ENCODE measurements at regions not wholly inside any gene's neighbourhood (a gene's known extent, or its start where the extent isn't known, plus 50 kb on each side); places are given as distances from the start of the nearest gene placed in this dataset.

GRCh38 chr1:229970714-229971113, 96.3 kb upstream of the GALNT2 start:
- Histone ChIP-seq H3K27ac (ENCODE audit: low read length) (no peak overlapping the region), H3K36me3 (ENCODE audit: control insufficient read depth, insufficient read depth, low read length) (no peaks in the 10 kb centered on the region), H3K4me1 (ENCODE audit: control insufficient read depth, insufficient read depth, low read length) (no peaks in the 10 kb centered on the region), H3K4me3 (ENCODE audit: low read length) (no peak overlapping the region), H3K9me3 (ENCODE audit: control insufficient read depth, insufficient read depth, low read length) (no peaks in the 10 kb centered on the region), H3K27me3 (ENCODE audit: control insufficient read depth, insufficient read depth, low read length) (no peaks in the 10 kb centered on the region)
- Mint-ChIP-seq H3K27ac (no peak overlapping the region), H3K27me3 (ENCODE audit: low read depth in 2 of 2) (peaks cover 21 to 35% of the 10 kb centered on the region in 2 donors), H3K9me3 (peaks cover 0 to 4% of the 10 kb centered on the region in 2 donors), H3K36me3 (peaks cover 7% of the 10 kb centered on the region), H3K4me1 (no peaks in the 10 kb centered on the region), H3K4me3 (no peak overlapping the region)
- DNase-seq (no peak), ATAC-seq (no peak)
- no peak for TF ChIP-seq CTCF (IDR thresholded peaks at IDR 0.05)
- intact Hi-C loops (cut with micrococcal nuclease) = no loop called here
- WGBS (ENCODE audit: insufficient coverage) = 84% methylated on average over 8 of the region's 8 CpGs

- Histone ChIP-seq H3K4me3 (ENCODE audit: low read length) (no peak overlapping the region), H3K36me3 (ENCODE audit: control insufficient read depth, insufficient read depth, low read length) (no peaks in the 10 kb centered on the region), H3K4me1 (ENCODE audit: control insufficient read depth, insufficient read depth, low read length) (no peaks in the 10 kb centered on the region), H3K9me3 (ENCODE audit: control insufficient read depth, insufficient read depth, low read length) (no peaks in the 10 kb centered on the region), H3K27ac (ENCODE audit: low read length) (no peak overlapping the region), H3K27me3 (ENCODE audit: control insufficient read depth, insufficient read depth, low read length) (no peaks in the 10 kb centered on the region)
- Mint-ChIP-seq H3K36me3 (peaks cover 7% of the 10 kb centered on the region), H3K27me3 (ENCODE audit: low read depth in 2 of 2) (peaks cover 19 to 35% of the 10 kb centered on the region in 2 donors), H3K4me1 (no peaks in the 10 kb centered on the region), H3K27ac (no peak overlapping the region), H3K9me3 (peaks cover 0 to 4% of the 10 kb centered on the region in 2 donors), H3K4me3 (no peak overlapping the region)
- no peak for TF ChIP-seq CTCF (IDR thresholded peaks at IDR 0.05)
- 97% methylated on average over 13 of the region's 13 CpGs for WGBS (ENCODE audit: insufficient coverage)
- DNase-seq = no peak
- ATAC-seq = no peak
- intact Hi-C loops (cut with micrococcal nuclease) = no loop called here
These were observed 95.9 kb upstream of the GALNT2 start for GRCh38 chr1:229971141-229971540.

GRCh38 chr1:229972600-229973296, 94.3 kb upstream of the GALNT2 start:
- Mint-ChIP-seq H3K4me3 (no peak overlapping the region), H3K27ac (no peak overlapping the region), H3K36me3 (no peaks in the 10 kb centered on the region), H3K4me1 (no peaks in the 10 kb centered on the region), H3K9me3 (peaks cover 0 to 4% of the 10 kb centered on the region in 2 donors), H3K27me3 (ENCODE audit: low read depth in 2 of 2) (peaks cover 13 to 29% of the 10 kb centered on the region in 2 donors)
- H3K9me3 ChIP-seq (ENCODE audit: control insufficient read depth, insufficient read depth, low read length) = no peaks in the 10 kb centered on the region
- DNase-seq = peak in 1 of 2 donors; percentile 14
- no peak overlapping the region for H3K4me3 ChIP-seq (ENCODE audit: low read length)
- intact Hi-C loops (cut with micrococcal nuclease) = no loop called here
- WGBS (ENCODE audit: insufficient coverage) = 90% methylated on average over 9 of the region's 9 CpGs
- H3K4me1 ChIP-seq (ENCODE audit: control insufficient read depth, insufficient read depth, low read length) = no peaks in the 10 kb centered on the region
- ATAC-seq = no peak
- no peak overlapping the region for H3K27ac ChIP-seq (ENCODE audit: low read length)
- H3K36me3 ChIP-seq (ENCODE audit: control insufficient read depth, insufficient read depth, low read length) = no peaks in the 10 kb centered on the region
- H3K27me3 ChIP-seq (ENCODE audit: control insufficient read depth, insufficient read depth, low read length) = no peaks in the 10 kb centered on the region
- no peak for TF ChIP-seq CTCF (IDR thresholded peaks at IDR 0.05)

- TF ChIP-seq CTCF (IDR thresholded peaks at IDR 0.05) = no peak
- H3K9me3 ChIP-seq (ENCODE audit: control insufficient read depth, insufficient read depth, low read length) = no peaks in the 10 kb centered on the region
- WGBS (ENCODE audit: insufficient coverage) = 91% methylated on average over 4 of the region's 4 CpGs
- no peaks in the 10 kb centered on the region for H3K4me1 ChIP-seq (ENCODE audit: control insufficient read depth, insufficient read depth, low read length)
- intact Hi-C loops (cut with micrococcal nuclease) = no loop called here
- ATAC-seq = no peak
- no peaks in the 10 kb centered on the region for H3K36me3 ChIP-seq (ENCODE audit: control insufficient read depth, insufficient read depth, low read length)
- no peaks in the 10 kb centered on the region for H3K4me1 Mint-ChIP-seq
- peaks cover 0 to 4% of the 10 kb centered on the region in 2 donors for H3K9me3 Mint-ChIP-seq
- no peak overlapping the region for H3K4me3 Mint-ChIP-seq
- DNase-seq = no peak
- H3K27me3 Mint-ChIP-seq (ENCODE audit: low read depth in 2 of 2) = peaks cover 13 to 27% of the 10 kb centered on the region in 2 donors
- H3K27me3 ChIP-seq (ENCODE audit: control insufficient read depth, insufficient read depth, low read length) = no peaks in the 10 kb centered on the region
- H3K36me3 Mint-ChIP-seq = no peaks in the 10 kb centered on the region
- H3K4me3 ChIP-seq (ENCODE audit: low read length) = no peak overlapping the region
- H3K27ac ChIP-seq (ENCODE audit: low read length) = no peak overlapping the region
- H3K27ac Mint-ChIP-seq = no peak overlapping the region
These were observed 93.8 kb upstream of the GALNT2 start for GRCh38 chr1:229973297-229973612.
